Fibroblast of pulmonary artery (primary cell): ENCODE measurements at regions not wholly inside any gene's neighbourhood (a gene's known extent, or its start where the extent isn't known, plus 50 kb on each side); places are given as distances from the start of the nearest gene placed in this dataset.

Experiments used
- DNase-seq: peaks from one replicate; pipeline ENCODE4 v3.0.0-alpha.2; 2010; ENCODE audit warnings: low read depth
- H3K4me3 ChIP-seq: replicated peaks from 2 replicates; pipeline ENCODE4 v1.5.1; 2011; ENCODE audit warnings: low read depth, mild to moderate bottlenecking, control low read depth, low read length, moderate library complexity
- CTCF ChIP-seq: IDR thresholded peaks from 2 replicates; pipeline ENCODE4 v1.5.1; 2011; ENCODE audit warnings: mild to moderate bottlenecking, control low read depth, low read length, inconsistent platforms; ENCODE audit errors: missing control alignments

GRCh38 chr4:188876881-188877280 is 737.6 kb downstream of the TRIML1 start:
- no peak overlapping the region for H3K4me3 ChIP-seq
- DNase-seq: no peak
- no peak for TF ChIP-seq CTCF

- no peak for DNase-seq
- TF ChIP-seq CTCF: no peak
- H3K4me3 ChIP-seq: no peak overlapping the region
Observed at GRCh38 chr4:188879598-188879997, 740.4 kb downstream of the TRIML1 start.

GRCh38 chr4:188887905-188888304 is 748.7 kb downstream of the TRIML1 start:
- no peak for DNase-seq
- TF ChIP-seq CTCF: no peak
- no peak overlapping the region for H3K4me3 ChIP-seq

GRCh38 chr4:188892837-188893236 is 753.6 kb downstream of the TRIML1 start:
- no peak for DNase-seq

GRCh38 chr4:188903986-188904385 is 764.7 kb downstream of the TRIML1 start:
- TF ChIP-seq CTCF: no peak
- DNase-seq: no peak
- H3K4me3 ChIP-seq: no peak overlapping the region

More at GRCh38 chr4:188892837-188893236, 753.6 kb downstream of the TRIML1 start:
- no peak overlapping the region for H3K4me3 ChIP-seq
- TF ChIP-seq CTCF: no peak

GRCh38 chr4:188904617-188905016 is 765.4 kb downstream of the TRIML1 start:
- DNase-seq: no peak
- TF ChIP-seq CTCF: no peak
- H3K4me3 ChIP-seq: no peak overlapping the region

GRCh38 chr4:188905248-188905647 is 766.0 kb downstream of the TRIML1 start:
- no peak for DNase-seq
- no peak overlapping the region for H3K4me3 ChIP-seq
- TF ChIP-seq CTCF: no peak
